ENCODE measurements at regions not wholly inside any gene's neighbourhood (a gene's known extent, or its start where the extent isn't known, plus 50 kb on each side); places are given as distances from the start of the nearest gene placed in this dataset.

- H3K9me3 ChIP-seq (ENCODE audit: low read depth) = no peaks in the 10 kb centered on the region
- DNase-seq (ENCODE audit: low read depth in 1 of 2, low spot score in 1 of 2) = no peak
- TF ChIP-seq, protein P1, sequence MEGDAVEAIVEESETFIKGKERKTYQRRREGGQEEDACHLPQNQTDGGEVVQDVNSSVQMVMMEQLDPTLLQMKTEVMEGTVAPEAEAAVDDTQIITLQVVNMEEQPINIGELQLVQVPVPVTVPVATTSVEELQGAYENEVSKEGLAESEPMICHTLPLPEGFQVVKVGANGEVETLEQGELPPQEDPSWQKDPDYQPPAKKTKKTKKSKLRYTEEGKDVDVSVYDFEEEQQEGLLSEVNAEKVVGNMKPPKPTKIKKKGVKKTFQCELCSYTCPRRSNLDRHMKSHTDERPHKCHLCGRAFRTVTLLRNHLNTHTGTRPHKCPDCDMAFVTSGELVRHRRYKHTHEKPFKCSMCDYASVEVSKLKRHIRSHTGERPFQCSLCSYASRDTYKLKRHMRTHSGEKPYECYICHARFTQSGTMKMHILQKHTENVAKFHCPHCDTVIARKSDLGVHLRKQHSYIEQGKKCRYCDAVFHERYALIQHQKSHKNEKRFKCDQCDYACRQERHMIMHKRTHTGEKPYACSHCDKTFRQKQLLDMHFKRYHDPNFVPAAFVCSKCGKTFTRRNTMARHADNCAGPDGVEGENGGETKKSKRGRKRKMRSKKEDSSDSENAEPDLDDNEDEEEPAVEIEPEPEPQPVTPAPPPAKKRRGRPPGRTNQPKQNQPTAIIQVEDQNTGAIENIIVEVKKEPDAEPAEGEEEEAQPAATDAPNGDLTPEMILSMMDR (IDR thresholded peaks at IDR 0.05; ENCODE audit: low read depth, low read length) = no peak
- H3K27ac ChIP-seq = no peak overlapping the region
- H3K36me3 ChIP-seq = no peaks in the 10 kb centered on the region
- peaks cover 11% of the 10 kb centered on the region for H3K27me3 ChIP-seq
- no peak overlapping the region for H3K4me3 ChIP-seq
- no peaks in the 10 kb centered on the region for H3K4me1 ChIP-seq (ENCODE audit: low read depth)
These were observed 100.9 kb upstream of the NKX1-1 start for GRCh38 chr4:1506956-1507721.

- no peak for DNase-seq (ENCODE audit: low read depth in 1 of 2, low spot score in 1 of 2)
- Histone ChIP-seq H3K27me3 (peaks cover 11% of the 10 kb centered on the region), H3K9me3 (ENCODE audit: low read depth) (no peaks in the 10 kb centered on the region), H3K4me1 (ENCODE audit: low read depth) (no peaks in the 10 kb centered on the region), H3K27ac (no peak overlapping the region), H3K36me3 (no peaks in the 10 kb centered on the region), H3K4me3 (no peak overlapping the region)
- TF ChIP-seq, protein P1 (IDR thresholded peaks at IDR 0.05; ENCODE audit: low read depth, low read length) = no peak
These were observed 99.5 kb upstream of the NKX1-1 start for GRCh38 chr4:1505511-1506460.

DNA sequence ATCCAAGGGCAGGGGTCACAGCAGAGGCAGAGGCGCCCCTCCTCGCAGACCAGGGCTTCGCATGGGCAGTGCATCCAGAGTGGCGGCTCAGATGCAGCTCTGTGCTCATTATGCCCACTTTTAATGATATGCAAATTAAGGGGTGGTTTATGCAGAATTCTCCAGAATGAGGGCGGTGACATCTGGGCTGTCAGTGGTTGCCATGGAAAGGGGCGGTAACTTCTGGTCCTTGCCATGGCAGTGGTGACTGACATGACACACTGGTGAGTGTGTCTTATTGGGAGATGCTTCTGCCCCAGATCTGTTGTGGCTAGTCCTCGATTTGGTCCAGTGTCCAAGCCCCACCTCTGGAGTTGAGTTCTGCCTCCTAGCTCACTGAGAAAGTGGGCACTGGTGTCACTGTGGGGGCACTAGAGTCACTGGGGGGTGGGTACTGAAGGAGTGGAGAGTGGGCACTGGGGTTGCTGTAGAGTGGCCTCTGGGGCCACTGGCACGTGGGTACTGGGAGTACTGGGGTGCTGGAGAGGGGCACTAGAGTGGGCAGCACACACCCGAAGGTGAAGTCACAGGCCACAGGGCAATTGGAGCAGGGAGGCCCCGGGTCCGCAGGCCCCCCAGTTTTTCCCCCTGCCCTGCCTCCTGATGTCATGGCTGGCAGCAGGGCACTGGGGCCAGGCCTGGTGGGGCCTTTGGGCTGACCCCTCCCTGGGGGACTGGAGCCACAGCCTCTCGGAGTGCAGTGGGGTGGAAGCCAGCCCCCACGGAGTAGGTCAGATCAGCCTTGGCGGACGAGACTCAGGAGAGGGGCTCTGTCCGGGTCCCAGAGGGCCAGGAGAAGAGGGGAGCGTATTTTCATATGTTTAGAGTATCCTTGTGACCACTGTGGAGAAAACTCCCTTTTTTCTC lies 98.6 kb upstream of the NKX1-1 start:
- H3K4me3 ChIP-seq = no peak overlapping the region
- peaks cover 8% of the 10 kb centered on the region for H3K27me3 ChIP-seq
- TF ChIP-seq, protein P1 (IDR thresholded peaks at IDR 0.05; ENCODE audit: low read depth, low read length) = no peak

GRCh38 chr4:1503583-1504471 lies 97.6 kb upstream of the NKX1-1 start:
- DNase-seq (ENCODE audit: low read depth in 1 of 2, low spot score in 1 of 2) = no peak
- H3K27me3 ChIP-seq = peaks cover 7% of the 10 kb centered on the region
- TF ChIP-seq, protein P1 (IDR thresholded peaks at IDR 0.05; ENCODE audit: low read depth, low read length) = no peak
- no peak overlapping the region for H3K27ac ChIP-seq
- no peaks in the 10 kb centered on the region for H3K36me3 ChIP-seq
- no peak overlapping the region for H3K4me3 ChIP-seq
- H3K4me1 ChIP-seq (ENCODE audit: low read depth) = no peaks in the 10 kb centered on the region
- no peaks in the 10 kb centered on the region for H3K9me3 ChIP-seq (ENCODE audit: low read depth)

More for the DNA sequence above, 98.6 kb upstream of the NKX1-1 start:
- no peak for DNase-seq (ENCODE audit: low read depth in 1 of 2, low spot score in 1 of 2)
- Histone ChIP-seq H3K4me1 (ENCODE audit: low read depth) (no peaks in the 10 kb centered on the region), H3K36me3 (no peaks in the 10 kb centered on the region), H3K9me3 (ENCODE audit: low read depth) (no peaks in the 10 kb centered on the region), H3K27ac (no peak overlapping the region)

Data from cardiac muscle cell (in vitro differentiated cells and primary cell).